ENCODE measurements at regions not wholly inside any gene's neighbourhood (a gene's known extent, or its start where the extent isn't known, plus 50 kb on each side); places are given as distances from the start of the nearest gene placed in this dataset.

DNA sequence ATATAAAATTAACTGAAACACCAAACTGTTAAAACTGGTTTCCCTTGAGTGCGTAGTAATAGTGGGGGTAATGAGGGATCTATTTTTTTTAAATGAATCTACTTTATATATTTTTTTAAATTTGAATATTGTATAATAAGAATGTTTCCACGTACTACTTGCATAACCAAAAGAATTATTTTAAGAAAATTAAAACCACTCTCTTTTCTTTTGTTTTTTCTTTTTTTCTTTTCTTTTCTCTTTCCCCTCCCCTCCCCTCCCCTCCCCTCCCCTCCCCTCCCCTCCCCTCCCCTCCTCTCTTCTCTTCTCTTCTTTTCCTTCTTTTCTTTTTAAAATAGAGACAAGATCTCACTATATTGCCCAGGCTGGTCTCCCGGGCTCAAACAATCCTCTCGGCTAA lies 166.9 kb upstream of the MID1 start:
- Histone ChIP-seq H3K4me3 (replicated peaks in 1 of 3; ENCODE audit: insufficient read depth in 1 of 3, low read depth in 1 of 3, low read length in 3 of 3) (no peak overlapping the region), H3K9me3 (replicated peaks; ENCODE audit: control insufficient read depth, insufficient read depth, low read length) (no peaks in the 10 kb centered on the region), H3K9me1 (replicated peaks; ENCODE audit: control insufficient read depth, extremely low read depth, insufficient read depth, low read length) (no peaks in the 10 kb centered on the region), H3K27ac (ENCODE audit: insufficient read depth, low read depth, low read length) (no peak overlapping the region), H3K4me2 (ENCODE audit: insufficient read depth, low read length) (no peak overlapping the region), H3K79me2 (ENCODE audit: control insufficient read depth, insufficient read depth, low read length) (no peaks in the 10 kb centered on the region), H3K9ac (replicated peaks; ENCODE audit: extremely low read depth, insufficient read depth, low read length) (no peak overlapping the region), H3K4me1 (ENCODE audit: control insufficient read depth, extremely low read depth, insufficient read depth, low read length) (no peaks in the 10 kb centered on the region), H2AFZ (ENCODE audit: low read depth, low read length) (no peak overlapping the region), H4K20me1 (replicated peaks; ENCODE audit: control insufficient read depth, extremely low read depth, insufficient read depth, low read length) (no peaks in the 10 kb centered on the region), H3K36me3 (ENCODE audit: control insufficient read depth in 2 of 2, extremely low read depth in 1 of 2, insufficient read depth in 2 of 2, low read length in 2 of 2) (no peaks in the 10 kb centered on the region), H3K27me3 (ENCODE audit: control insufficient read depth in 2 of 2, insufficient read depth in 2 of 2, low read length in 2 of 2) (no peaks in the 10 kb centered on the region)
- TF ChIP-seq, protein P1, sequence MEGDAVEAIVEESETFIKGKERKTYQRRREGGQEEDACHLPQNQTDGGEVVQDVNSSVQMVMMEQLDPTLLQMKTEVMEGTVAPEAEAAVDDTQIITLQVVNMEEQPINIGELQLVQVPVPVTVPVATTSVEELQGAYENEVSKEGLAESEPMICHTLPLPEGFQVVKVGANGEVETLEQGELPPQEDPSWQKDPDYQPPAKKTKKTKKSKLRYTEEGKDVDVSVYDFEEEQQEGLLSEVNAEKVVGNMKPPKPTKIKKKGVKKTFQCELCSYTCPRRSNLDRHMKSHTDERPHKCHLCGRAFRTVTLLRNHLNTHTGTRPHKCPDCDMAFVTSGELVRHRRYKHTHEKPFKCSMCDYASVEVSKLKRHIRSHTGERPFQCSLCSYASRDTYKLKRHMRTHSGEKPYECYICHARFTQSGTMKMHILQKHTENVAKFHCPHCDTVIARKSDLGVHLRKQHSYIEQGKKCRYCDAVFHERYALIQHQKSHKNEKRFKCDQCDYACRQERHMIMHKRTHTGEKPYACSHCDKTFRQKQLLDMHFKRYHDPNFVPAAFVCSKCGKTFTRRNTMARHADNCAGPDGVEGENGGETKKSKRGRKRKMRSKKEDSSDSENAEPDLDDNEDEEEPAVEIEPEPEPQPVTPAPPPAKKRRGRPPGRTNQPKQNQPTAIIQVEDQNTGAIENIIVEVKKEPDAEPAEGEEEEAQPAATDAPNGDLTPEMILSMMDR (IDR thresholded peaks at IDR 0.05; ENCODE audit: extremely low read depth in 1 of 2, insufficient read depth in 1 of 2, low read depth in 1 of 2, low read length in 2 of 2): no peak
- dilution Hi-C loops (cut with MboI; ENCODE audit: extremely low pct_ligation_motif_present, low sequenced_read_pairs) (no loop called here), intact Hi-C loops (cut with micrococcal nuclease) (no loop called here)
- BruUV-seq (replicated peaks): no TSS peak
- POLR2A ChIA-PET: no interaction called here
- CTCF ChIA-PET: no interaction called here
- DNase-seq (ENCODE audit: low read depth, low spot score) (no peak), FAIRE-seq (no peak)

DNA sequence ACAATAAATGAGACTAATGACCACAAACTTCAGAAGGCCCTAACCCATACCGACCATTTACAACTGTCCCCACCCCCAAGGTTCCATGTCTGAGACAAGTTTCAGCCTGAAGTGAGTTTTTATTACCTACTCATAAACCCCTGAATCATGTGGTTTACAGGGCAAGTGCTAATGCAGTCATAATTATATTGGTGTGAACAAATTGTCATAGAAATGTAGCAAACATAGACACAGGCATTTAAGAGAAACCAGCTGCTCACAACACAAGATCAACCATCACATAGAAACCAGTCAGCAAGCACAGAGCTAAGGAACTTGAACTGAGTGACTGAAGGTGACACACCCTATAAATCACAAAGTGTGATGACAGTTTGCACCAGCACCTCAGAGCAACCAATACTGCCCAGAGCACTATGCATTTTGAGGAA lies 173.8 kb upstream of the MID1 start:
- intact Hi-C loops (cut with micrococcal nuclease) (no loop called here), dilution Hi-C loops (cut with MboI; ENCODE audit: extremely low pct_ligation_motif_present, low sequenced_read_pairs) (no loop called here)
- Histone ChIP-seq H3K36me3 (ENCODE audit: control insufficient read depth in 2 of 2, extremely low read depth in 1 of 2, insufficient read depth in 2 of 2, low read length in 2 of 2) (no peaks in the 10 kb centered on the region), H4K20me1 (replicated peaks; ENCODE audit: control insufficient read depth, extremely low read depth, insufficient read depth, low read length) (no peaks in the 10 kb centered on the region), H3K4me1 (ENCODE audit: control insufficient read depth, extremely low read depth, insufficient read depth, low read length) (no peaks in the 10 kb centered on the region), H3K4me3 (replicated peaks in 1 of 3; ENCODE audit: insufficient read depth in 1 of 3, low read depth in 1 of 3, low read length in 3 of 3) (no peak overlapping the region), H3K79me2 (ENCODE audit: control insufficient read depth, insufficient read depth, low read length) (no peaks in the 10 kb centered on the region), H3K9ac (replicated peaks; ENCODE audit: extremely low read depth, insufficient read depth, low read length) (no peak overlapping the region), H3K27me3 (ENCODE audit: control insufficient read depth in 2 of 2, insufficient read depth in 2 of 2, low read length in 2 of 2) (no peaks in the 10 kb centered on the region), H3K9me1 (replicated peaks; ENCODE audit: control insufficient read depth, extremely low read depth, insufficient read depth, low read length) (no peaks in the 10 kb centered on the region), H3K27ac (ENCODE audit: insufficient read depth, low read depth, low read length) (no peak overlapping the region), H3K4me2 (ENCODE audit: insufficient read depth, low read length) (no peak overlapping the region), H2AFZ (ENCODE audit: low read depth, low read length) (no peak overlapping the region), H3K9me3 (replicated peaks; ENCODE audit: control insufficient read depth, insufficient read depth, low read length) (no peaks in the 10 kb centered on the region)
- TF ChIP-seq, protein P1 (IDR thresholded peaks at IDR 0.05; ENCODE audit: extremely low read depth in 1 of 2, insufficient read depth in 1 of 2, low read depth in 1 of 2, low read length in 2 of 2): no peak
- TF ChIP-seq POLR2AphosphoS5 (IDR thresholded peaks at IDR 0.05; ENCODE audit: insufficient read depth, low read depth, low read length) (no peak), POLR2A (IDR thresholded peaks at IDR 0.05; ENCODE audit: low read depth, low read length) (no peak), EZH2 (IDR thresholded peaks at IDR 0.05; ENCODE audit: borderline replicate concordance, low read depth, low read length, severe bottlenecking) (no peak), JUN (IDR thresholded peaks at IDR 0.05; ENCODE audit: borderline replicate concordance, insufficient read depth, insufficient read length, low read depth) (no peak), MYC (IDR thresholded peaks at IDR 0.05; ENCODE audit: low read depth, low read length) (no peak), FOS (IDR thresholded peaks at IDR 0.05; ENCODE audit: borderline replicate concordance, insufficient read depth, low read length) (no peak), GATA2 (IDR thresholded peaks at IDR 0.05; ENCODE audit: insufficient read depth, insufficient read length, low read depth, low read length) (no peak)
- TF ChIP-seq, protein P2, sequence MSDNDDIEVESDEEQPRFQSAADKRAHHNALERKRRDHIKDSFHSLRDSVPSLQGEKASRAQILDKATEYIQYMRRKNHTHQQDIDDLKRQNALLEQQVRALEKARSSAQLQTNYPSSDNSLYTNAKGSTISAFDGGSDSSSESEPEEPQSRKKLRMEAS (IDR thresholded peaks at IDR 0.05; ENCODE audit: insufficient read depth, insufficient read length): no peak
- BruUV-seq (replicated peaks): no TSS peak
- FAIRE-seq (no peak), DNase-seq (ENCODE audit: low read depth, low spot score) (no peak)
- ChIA-PET CTCF (no interaction called here), POLR2A (no interaction called here)

Data from endothelial cell of umbilical vein (primary cell).